CD4-positive, alpha-beta T cell (primary cell): ENCODE measurements at regions not wholly inside any gene's neighbourhood (a gene's known extent, or its start where the extent isn't known, plus 50 kb on each side); places are given as distances from the start of the nearest gene placed in this dataset.

Experiments
- ATAC-seq: fragments of 200-7000 bp; cut with Tn5 transposase; one replicate; pipeline ENCODE4 v1.10.0; 2022; ENCODE audit warnings: mild to moderate bottlenecking; ENCODE audit not compliant: poor library complexity
- CTCF ChIA-PET: fragments of 350-600 bp; sonication (Branson Sonifier 250); formaldehyde crosslinking; loops from one replicate; lab custom pipeline; 2021; ENCODE audit warnings: antibody characterized with exemption, inconsistent platforms; lab: Charles Lee
- POLR2A ChIA-PET: fragments of 350-600 bp; sonication (Branson Sonifier 250); formaldehyde crosslinking; loops from one replicate; lab custom pipeline; 2021; ENCODE audit warnings: antibody characterized with exemption, inconsistent platforms; lab: Charles Lee
- DNase-seq, 14 experiments: peaks; one replicate each; pipeline ENCODE4 v3.0.0-alpha.2; 2013 to 2020; ENCODE audit warnings: mixed read lengths in 2 of 14
- H3K27ac ChIP-seq, 2 donors: one replicate each; pipeline versions ENCODE4 v1.5.1 to v1.7.0; 2013; ENCODE audit warnings: low read length in 2 of 2, low read depth in 1 of 2, mild to moderate bottlenecking in 1 of 2
- H3K27me3 ChIP-seq, 2 experiments: 1 replicate in 1 of 2; 2 replicates in 1 of 2; pipeline versions ENCODE4 v1.6.1 to v1.7.0; 2013; ENCODE audit warnings: low read length in 2 of 2, control low read depth in 1 of 2, mild to moderate bottlenecking in 1 of 2, moderate library complexity in 1 of 2; ENCODE audit not compliant: insufficient read depth in 2 of 2, control insufficient read depth in 1 of 2
- H3K36me3 ChIP-seq: one replicate; pipeline ENCODE4 v1.6.1; 2013; ENCODE audit warnings: low read length, control low read depth; ENCODE audit not compliant: insufficient read depth
- H3K4me1 ChIP-seq: one replicate; pipeline ENCODE4 v1.6.1; 2013; ENCODE audit warnings: low read length, control low read depth; ENCODE audit not compliant: insufficient read depth
- H3K4me3 ChIP-seq: one replicate; pipeline ENCODE4 v1.5.1; 2013; ENCODE audit warnings: mild to moderate bottlenecking, low read length, moderate library complexity
- H3K9me3 ChIP-seq, 2 experiments: 1 replicate in 1 of 2; 2 replicates in 1 of 2; pipeline versions ENCODE4 v1.6.1 to v1.7.0; 2013; ENCODE audit warnings: low read length in 2 of 2, mild to moderate bottlenecking in 2 of 2, control low read depth in 1 of 2, moderate library complexity in 1 of 2; ENCODE audit not compliant: control insufficient read depth in 1 of 2, insufficient read depth in 1 of 2
- H3K27ac Mint-ChIP-seq: one replicate; pipeline ENCODE4 v1.8.0; 2020; ENCODE audit warnings: mixed read lengths
- H3K27me3 Mint-ChIP-seq: one replicate; pipeline ENCODE4 v1.8.0; 2021; ENCODE audit warnings: mixed read lengths
- H3K36me3 Mint-ChIP-seq: one replicate; pipeline ENCODE4 v1.8.0; 2021; ENCODE audit warnings: low read depth, mixed read lengths
- H3K4me1 Mint-ChIP-seq: one replicate; pipeline ENCODE4 v1.8.0; 2021; ENCODE audit warnings: low read depth, mixed read lengths
- H3K4me3 Mint-ChIP-seq: one replicate; pipeline ENCODE4 v1.8.0; 2020; ENCODE audit warnings: mild to moderate bottlenecking, mixed read lengths
- H3K9me3 Mint-ChIP-seq: one replicate; pipeline ENCODE4 v1.8.0; 2020; ENCODE audit warnings: mixed read lengths
- CTCF ChIP-seq: fragments of 200-600 bp; IDR thresholded peaks from one replicate; pipeline ENCODE4 v1.8.0; 2022; ENCODE audit warnings: antibody characterized with exemption, mild to moderate bottlenecking
- intact Hi-C, 2 experiments: fragments of 100-400 bp; cut with DNase I in 1 of 2; cut with micrococcal nuclease in 1 of 2; formaldehyde crosslinking; loops; one replicate each; pipeline versions ENCODE4 v1.15.1 to v1.9.0; 2023 to 2025; cut with DNase I, micrococcal nuclease

GRCh38 chr22:49433717-49434611, 393.7 kb downstream of the BRD1 start:
- H3K36me3 Mint-ChIP-seq, result no peaks in the 10 kb centered on the region
- H3K4me3 Mint-ChIP-seq, result no peak overlapping the region
- no peaks in the 10 kb centered on the region for H3K4me1 Mint-ChIP-seq
- Histone ChIP-seq H3K27me3 (peaks cover 0 to 2% of the 10 kb centered on the region in 2 experiments), H3K36me3 (no peaks in the 10 kb centered on the region), H3K4me3 (no peak overlapping the region), H3K9me3 (peaks cover 0 to 31% of the 10 kb centered on the region in 2 experiments), H3K4me1 (no peaks in the 10 kb centered on the region), H3K27ac (no peak overlapping the region)
- no peaks in the 10 kb centered on the region for H3K9me3 Mint-ChIP-seq
- ATAC-seq (no peak), DNase-seq (no peak)
- no peaks in the 10 kb centered on the region for H3K27me3 Mint-ChIP-seq
- POLR2A ChIA-PET, result no interaction called here
- no peak for TF ChIP-seq CTCF
- intact Hi-C loops, result no loop called here
- CTCF ChIA-PET, result no interaction called here
- no peak overlapping the region for H3K27ac Mint-ChIP-seq

- H3K4me3 ChIP-seq, result no peak overlapping the region
- DNase-seq, result no peak
- H3K36me3 ChIP-seq, result no peaks in the 10 kb centered on the region
- no peaks in the 10 kb centered on the region for H3K4me1 Mint-ChIP-seq
- no peak for TF ChIP-seq CTCF
- intact Hi-C loops, result no loop called here
- no peak overlapping the region for H3K27ac ChIP-seq
- H3K4me3 Mint-ChIP-seq, result no peak overlapping the region
- H3K27me3 ChIP-seq, result peaks cover 0 to 2% of the 10 kb centered on the region in 2 experiments
- ATAC-seq, result no peak
- POLR2A ChIA-PET, result no interaction called here
- no peak overlapping the region for H3K27ac Mint-ChIP-seq
- no peaks in the 10 kb centered on the region for H3K27me3 Mint-ChIP-seq
- H3K36me3 Mint-ChIP-seq, result no peaks in the 10 kb centered on the region
- no peaks in the 10 kb centered on the region for H3K4me1 ChIP-seq
- CTCF ChIA-PET, result no interaction called here
- H3K9me3 Mint-ChIP-seq, result no peaks in the 10 kb centered on the region
- H3K9me3 ChIP-seq, result peaks cover 0 to 31% of the 10 kb centered on the region in 2 experiments
Measured at GRCh38 chr22:49432897-49433443, 394.7 kb downstream of the BRD1 start.

GRCh38 chr22:49432211-49432896, 395.3 kb downstream of the BRD1 start:
- no peak for TF ChIP-seq CTCF
- H3K4me3 Mint-ChIP-seq, result no peak overlapping the region
- Histone ChIP-seq H3K9me3 (peaks cover 0 to 31% of the 10 kb centered on the region in 2 experiments), H3K36me3 (no peaks in the 10 kb centered on the region), H3K4me1 (no peaks in the 10 kb centered on the region), H3K4me3 (no peak overlapping the region), H3K27me3 (peaks cover 2 to 4% of the 10 kb centered on the region in 2 experiments), H3K27ac (no peak overlapping the region)
- POLR2A ChIA-PET, result no interaction called here
- no peaks in the 10 kb centered on the region for H3K9me3 Mint-ChIP-seq
- no peak overlapping the region for H3K27ac Mint-ChIP-seq
- intact Hi-C loops, result no loop called here
- H3K27me3 Mint-ChIP-seq, result no peaks in the 10 kb centered on the region
- ATAC-seq (no peak), DNase-seq (no peak)
- H3K4me1 Mint-ChIP-seq, result no peaks in the 10 kb centered on the region
- CTCF ChIA-PET, result no interaction called here
- no peaks in the 10 kb centered on the region for H3K36me3 Mint-ChIP-seq
